SK-N-MC (cell line): ENCODE measurements at regions not wholly inside any gene's neighbourhood (a gene's known extent, or its start where the extent isn't known, plus 50 kb on each side); places are given as distances from the start of the nearest gene placed in this dataset.

Experiments
- EZH2 ChIP-seq: fragments of 200-600 bp; sonication (generic); IDR thresholded peaks from one replicate; pipeline ENCODE4 v1.6.1; 2017; ENCODE audit warnings: antibody characterized with exemption
- FOXP2 ChIP-seq: optimal IDR thresholded peaks from 2 replicates; pipeline ENCODE3; 2011; ENCODE audit warnings: mild to moderate bottlenecking, moderate library complexity; ENCODE audit not compliant: insufficient read depth; ENCODE audit errors: extremely low read length, control extremely low read depth
- POLR2AphosphoS5 ChIP-seq: IDR thresholded peaks from 2 replicates; pipeline ENCODE4 v1.6.1; 2012; ENCODE audit warnings: mild to moderate bottlenecking, low read depth, low read length, borderline replicate concordance

GRCh38 chr2:63676135-63676534 lies 87.4 kb downstream of the MDH1 start:
- TF ChIP-seq POLR2AphosphoS5: no peak
- TF ChIP-seq EZH2: no peak
- TF ChIP-seq FOXP2: no peak
